ENCODE measurements at regions not wholly inside any gene's neighbourhood (a gene's known extent, or its start where the extent isn't known, plus 50 kb on each side); places are given as distances from the start of the nearest gene placed in this dataset.

DNA sequence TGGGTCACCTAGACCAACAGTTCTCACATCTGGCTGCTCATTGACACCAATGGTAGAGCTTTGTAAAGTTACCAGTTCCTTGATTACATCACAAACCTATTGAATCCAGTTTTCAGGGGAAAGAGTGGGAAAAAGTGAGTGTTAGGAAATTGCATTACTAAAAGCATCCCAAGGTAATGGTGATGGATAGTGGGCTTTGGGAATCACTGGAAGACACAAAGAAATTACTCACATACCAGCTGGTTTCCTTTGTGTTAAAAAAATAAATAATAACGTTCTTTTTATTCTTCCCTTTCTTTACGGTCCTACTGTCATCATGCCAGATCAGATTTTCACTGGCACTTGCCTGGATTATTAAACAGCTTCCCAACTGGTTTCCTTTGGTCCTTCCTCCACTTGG is 370.7 kb downstream of the RFPL4B start:
- DNase-seq (ENCODE audit: low read depth): no peak

GRCh38 chr6:112725541-112726085 is 378.5 kb downstream of the RFPL4B start:
- no peak for DNase-seq (ENCODE audit: low read depth)

DNA sequence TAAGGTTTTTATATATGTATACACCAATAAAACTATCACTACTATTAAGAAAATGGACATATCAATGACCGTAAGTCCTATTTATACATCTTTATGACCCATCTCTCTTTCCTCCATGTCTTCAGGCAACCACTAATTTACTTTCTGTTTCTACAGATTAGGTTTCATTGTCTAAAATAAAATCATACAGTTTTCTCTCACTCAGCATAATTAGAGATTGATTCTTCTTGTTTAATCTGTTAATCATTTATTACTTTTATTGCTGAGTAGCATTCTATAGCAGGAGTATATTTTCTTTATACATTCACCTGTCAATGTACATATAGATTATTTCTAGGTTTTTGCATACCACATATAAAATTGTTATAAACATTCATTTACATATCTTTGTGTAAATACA is 388.0 kb downstream of the RFPL4B start:
- DNase-seq (ENCODE audit: low read depth): no peak

GRCh38 chr6:112739766-112740165 is 392.6 kb downstream of the RFPL4B start:
- no peak for DNase-seq (ENCODE audit: low read depth)

DNA sequence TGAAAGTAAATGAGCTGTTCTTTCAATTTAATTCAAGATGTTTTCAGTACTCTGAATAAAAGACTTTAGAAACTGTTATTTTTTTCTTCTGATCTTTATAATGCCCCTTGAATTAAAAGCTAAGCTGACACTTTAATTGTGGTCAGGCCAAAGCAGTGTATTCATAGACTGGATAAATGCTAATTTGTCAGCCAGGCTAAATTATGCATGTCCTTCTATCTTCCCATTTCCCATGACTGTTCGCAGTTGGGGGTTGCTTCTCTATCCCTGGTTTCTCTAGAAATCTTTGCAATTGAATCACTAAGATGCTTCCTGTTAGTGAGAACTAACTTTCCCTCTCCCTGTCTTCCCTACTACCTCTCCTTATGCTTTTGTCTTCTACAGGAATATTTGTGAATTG is 396.2 kb downstream of the RFPL4B start:
- no peak for DNase-seq (ENCODE audit: low read depth)

DNA sequence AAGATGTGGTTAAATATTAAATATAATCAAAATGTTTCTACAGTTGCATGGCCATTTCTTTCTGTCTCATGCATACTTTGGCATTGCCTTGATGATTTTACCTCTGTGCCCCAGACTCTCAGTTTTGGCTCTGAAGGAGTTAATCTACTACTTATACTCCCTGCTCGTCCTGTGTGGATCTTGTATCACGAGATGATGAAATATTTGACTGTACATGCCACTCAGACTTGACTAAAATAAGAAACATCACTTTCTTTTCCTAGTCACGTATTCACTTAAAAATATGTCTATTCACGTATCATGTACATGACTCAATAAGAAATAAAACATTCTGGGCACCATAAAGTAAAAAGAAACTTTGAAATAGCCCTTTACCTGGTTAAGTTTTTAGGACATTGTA is 397.7 kb downstream of the RFPL4B start:
- no peak for DNase-seq (ENCODE audit: low read depth)

GRCh38 chr6:112745765-112746164 is 398.6 kb downstream of the RFPL4B start:
- no peak for DNase-seq (ENCODE audit: low read depth)

- no peak for DNase-seq (ENCODE audit: low read depth)
These were observed 402.5 kb downstream of the RFPL4B start for GRCh38 chr6:112749673-112750072.

- DNase-seq (ENCODE audit: low read depth): no peak
These were observed 405.2 kb downstream of the RFPL4B start for GRCh38 chr6:112752305-112752704.

GRCh38 chr6:112752791-112753190 is 405.7 kb downstream of the RFPL4B start:
- no peak for DNase-seq (ENCODE audit: low read depth)

DNA sequence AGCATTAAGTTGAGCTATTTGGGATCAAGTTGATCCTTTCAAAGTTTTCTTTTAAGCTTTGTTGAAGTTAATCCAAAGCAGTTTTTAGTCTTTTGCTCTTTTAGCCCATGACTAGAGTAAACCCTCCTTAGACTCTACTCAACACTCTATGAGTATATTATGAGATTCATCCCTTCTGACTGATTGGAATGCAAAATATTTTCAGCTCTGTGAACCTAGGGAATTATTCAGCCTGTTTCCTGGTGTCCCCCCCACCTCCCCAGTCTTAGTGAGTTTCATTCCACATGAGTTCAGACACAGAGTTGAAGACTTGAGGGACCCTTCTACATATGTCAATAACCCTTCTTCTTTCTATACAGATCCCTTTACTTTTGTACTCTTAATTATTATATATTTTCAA is 413.7 kb downstream of the RFPL4B start:
- DNase-seq (ENCODE audit: low read depth): no peak

DNA sequence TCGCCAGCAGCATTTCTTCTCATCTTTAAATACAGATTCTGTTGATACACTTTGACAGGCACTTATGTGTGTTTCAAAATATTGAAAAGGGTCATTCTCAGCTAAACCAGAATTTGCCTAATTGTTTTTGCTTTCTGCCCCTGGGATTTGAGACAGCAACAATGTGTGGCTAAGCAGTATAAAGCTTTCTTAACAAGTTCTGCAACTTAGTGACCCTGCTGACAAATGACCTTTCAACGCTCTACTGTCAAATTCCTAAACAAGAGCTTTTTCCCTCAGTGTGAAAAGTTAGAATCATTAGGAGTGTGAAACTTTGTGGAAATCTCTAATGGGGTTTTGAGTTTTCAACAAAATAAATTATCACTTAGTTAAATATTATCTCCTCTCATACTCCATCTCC is 414.6 kb downstream of the RFPL4B start:
- DNase-seq (ENCODE audit: low read depth): no peak

DNA sequence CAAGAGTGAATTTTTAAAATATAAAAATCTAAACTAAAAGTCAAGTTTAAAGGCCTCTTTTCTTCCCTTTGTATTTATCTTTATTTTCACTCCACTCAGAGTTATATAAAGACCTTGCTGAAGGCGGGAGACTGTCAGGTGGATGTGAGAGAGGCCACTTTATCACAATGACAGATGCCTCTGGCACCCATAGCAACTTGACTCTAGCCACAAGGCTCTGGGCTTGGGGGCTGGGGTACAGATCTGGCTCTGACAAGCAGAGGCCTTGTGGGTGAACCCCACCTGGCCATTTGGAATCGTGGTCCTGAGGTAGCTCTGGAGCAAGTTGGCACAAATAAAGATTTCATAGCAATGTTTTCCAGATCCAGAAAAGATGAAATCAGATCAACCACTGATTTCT is 417.2 kb downstream of the RFPL4B start:
- no peak for DNase-seq (ENCODE audit: low read depth)

DNA sequence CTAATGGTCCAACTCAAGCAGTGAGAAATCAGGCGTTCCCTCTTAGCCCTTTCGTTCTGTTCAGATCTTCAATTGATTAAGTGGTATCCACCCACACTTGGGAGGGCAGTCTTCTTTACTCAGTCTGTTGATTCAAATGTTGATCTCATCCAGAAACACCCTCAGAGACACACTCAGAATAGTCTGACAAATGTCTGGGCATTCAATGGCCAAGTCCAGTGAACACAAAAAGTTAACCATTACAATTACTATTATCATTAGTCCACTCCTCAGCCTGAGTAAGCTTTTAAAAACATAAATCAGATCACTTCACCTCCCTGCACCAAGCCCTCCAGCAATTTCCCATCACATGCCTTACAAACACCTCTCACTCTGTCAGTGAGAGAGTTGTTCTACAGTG is 423.2 kb downstream of the RFPL4B start:
- no peak for DNase-seq (ENCODE audit: low read depth)

GRCh38 chr6:112773187-112773586 is 426.1 kb downstream of the RFPL4B start:
- DNase-seq (ENCODE audit: low read depth): no peak

DNA sequence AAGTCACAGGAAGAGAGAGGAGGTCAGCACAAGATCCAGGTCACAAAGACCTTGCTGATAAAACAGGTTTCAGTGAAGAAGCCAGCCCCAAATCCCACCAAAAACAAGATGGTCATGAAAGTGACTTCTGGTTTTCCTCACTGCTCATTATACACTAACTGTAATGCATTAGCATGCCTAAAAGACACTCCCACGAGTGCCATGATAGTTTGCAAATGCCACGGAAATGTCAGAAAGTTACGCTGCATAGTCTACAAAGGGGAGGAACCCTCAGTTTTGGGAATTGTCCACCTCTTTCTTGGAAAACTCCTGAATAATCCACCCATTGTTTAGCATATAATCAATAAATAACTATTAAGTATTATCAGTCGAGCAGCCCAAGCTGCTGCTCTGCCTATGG is 427.2 kb downstream of the RFPL4B start:
- no peak for DNase-seq (ENCODE audit: low read depth)

- no peak for DNase-seq (ENCODE audit: low read depth)
These were observed 433.5 kb downstream of the RFPL4B start for GRCh38 chr6:112780498-112781096.

GRCh38 chr6:112781241-112781640 is 434.1 kb downstream of the RFPL4B start:
- no peak for DNase-seq (ENCODE audit: low read depth)

DNA sequence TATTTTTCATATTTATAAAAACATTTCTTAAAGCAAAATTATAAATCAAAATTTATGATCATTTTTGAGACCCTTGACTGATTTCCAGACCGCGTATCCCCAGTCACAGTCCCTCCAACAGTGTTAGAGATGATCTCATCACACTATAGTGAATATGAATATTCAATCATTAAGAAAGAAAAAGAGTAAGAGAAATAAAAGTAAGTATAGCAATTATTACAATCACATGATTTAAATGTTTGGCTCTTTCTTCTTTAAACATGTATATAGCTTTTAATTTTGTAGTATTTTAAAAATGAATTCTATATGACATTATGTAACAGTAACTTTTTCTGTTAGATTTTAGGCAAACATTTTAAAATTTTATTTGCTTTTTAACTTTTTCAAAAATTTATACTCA is 438.3 kb downstream of the RFPL4B start:
- DNase-seq (ENCODE audit: low read depth): no peak

DNA sequence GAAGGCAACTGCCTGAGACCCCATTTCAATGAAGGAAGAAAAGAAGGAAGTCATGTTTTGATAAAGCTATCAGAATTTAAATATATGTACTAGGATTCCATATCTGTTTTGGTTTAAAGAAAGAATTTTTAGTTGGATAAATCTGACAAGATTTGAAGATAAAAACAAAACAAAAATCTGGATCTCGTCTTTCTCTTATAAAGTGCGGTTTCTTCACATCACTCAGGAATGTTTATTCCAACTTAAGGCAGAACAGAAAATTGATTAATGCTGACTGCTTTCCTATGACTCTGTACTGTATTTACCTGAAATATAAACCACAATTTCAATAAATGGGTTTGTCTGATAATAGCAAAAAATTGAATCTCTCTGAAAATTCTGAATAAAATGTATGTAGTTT is 439.7 kb downstream of the RFPL4B start:
- no peak for DNase-seq (ENCODE audit: low read depth)

- DNase-seq (ENCODE audit: low read depth): no peak
These were observed 440.2 kb downstream of the RFPL4B start for GRCh38 chr6:112787371-112787770.

- no peak for DNase-seq (ENCODE audit: low read depth)
These were observed 448.2 kb downstream of the RFPL4B start for GRCh38 chr6:112795316-112795715.

DNA sequence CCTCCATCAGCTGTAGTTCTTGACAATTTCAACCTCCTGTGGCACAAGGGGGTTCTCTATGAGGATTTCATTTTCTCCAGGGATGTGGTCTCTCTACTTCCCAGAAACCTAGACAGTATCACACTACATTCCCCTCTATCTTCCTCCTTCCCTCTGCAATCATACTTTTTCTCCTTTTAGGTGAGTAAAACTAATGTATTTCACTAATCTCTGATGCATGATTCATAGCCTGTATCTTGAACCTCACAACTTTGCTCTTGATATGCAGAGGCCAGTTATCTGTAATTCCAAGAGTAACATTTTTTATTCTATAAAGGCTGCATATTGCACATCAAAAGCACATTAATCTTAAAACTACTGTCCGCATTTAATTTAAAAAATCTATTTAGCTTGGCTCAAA is 449.6 kb downstream of the RFPL4B start:
- DNase-seq (ENCODE audit: low read depth): no peak

DNA sequence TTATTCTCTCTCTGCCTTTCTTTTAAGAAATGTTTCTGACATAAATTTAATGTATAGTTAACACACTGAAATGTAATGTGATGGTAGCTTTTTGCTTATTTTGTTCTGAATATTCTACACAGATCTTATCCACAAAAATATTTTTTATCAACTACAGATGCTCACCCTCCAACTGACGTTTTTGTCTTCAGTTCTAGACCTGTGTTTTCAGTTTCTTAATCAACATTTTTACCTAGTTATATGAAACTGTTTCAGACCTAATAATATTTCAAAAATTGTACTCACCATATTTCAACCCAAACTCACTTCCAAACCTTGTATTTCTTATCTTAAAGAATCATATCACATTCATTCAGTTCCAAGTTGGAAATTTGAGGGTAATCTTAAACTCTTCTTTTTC is 452.8 kb downstream of the RFPL4B start:
- no peak for DNase-seq (ENCODE audit: low read depth)

DNA sequence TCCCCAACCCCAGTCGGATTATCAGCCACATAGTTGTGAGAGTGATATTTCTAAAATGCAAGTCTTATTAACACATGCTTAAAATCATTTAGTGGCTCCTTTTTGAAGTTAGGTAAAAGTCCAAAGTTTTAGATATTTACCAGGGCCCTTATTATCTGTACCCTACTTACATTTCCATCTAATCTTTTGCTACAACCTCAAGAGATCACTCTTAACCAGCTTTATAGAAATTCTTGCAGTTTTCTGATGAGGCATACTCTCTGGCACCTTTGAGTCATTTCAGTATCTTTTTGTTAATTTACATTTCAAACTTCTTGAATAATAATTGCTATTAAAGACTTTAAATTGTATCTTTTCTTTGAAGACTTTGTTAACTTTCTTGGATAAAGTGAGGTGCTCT is 453.3 kb downstream of the RFPL4B start:
- no peak for DNase-seq (ENCODE audit: low read depth)
